H1 (cell line): ENCODE measurements at regions not wholly inside any gene's neighbourhood (a gene's known extent, or its start where the extent isn't known, plus 50 kb on each side); places are given as distances from the start of the nearest gene placed in this dataset.

ENCODE experiments used
- CTCF ChIA-PET: fragments of 300-600 bp; sonication (Branson Sonifier 250); formaldehyde crosslinking; loops from one replicate; lab custom pipeline; 2021; ENCODE audit not compliant: partially characterized antibody; lab: Charles Lee
- POLR2A ChIA-PET: fragments of 300-600 bp; sonication (Branson Sonifier 250); formaldehyde crosslinking; loops from one replicate; lab custom pipeline; 2021; ENCODE audit warnings: inconsistent platforms; ENCODE audit not compliant: partially characterized antibody; lab: Charles Lee
- DNase-seq, 2 experiments: peaks; one replicate each; pipeline versions ENCODE4 v3.0.0 to v3.0.0-alpha.2; 2010 to 2022; ENCODE audit warnings: low spot score in 2 of 2, low read depth in 1 of 2, mixed read lengths in 1 of 2
- FAIRE-seq: peaks from 2 replicates; lab custom pipeline; 2011; peaks lifted over from hg19 to GRCh38; lab: Jason Lieb, UNC
- H2AFZ ChIP-seq: 2 replicates; pipeline ENCODE4 v1.8.1; 2012; ENCODE audit warnings: low read length, inconsistent platforms
- H2AK5ac ChIP-seq: 2 replicates; pipeline ENCODE4 v1.6.1; 2013; ENCODE audit warnings: low read depth, low read length
- H2BK120ac ChIP-seq: replicated peaks from 2 replicates; pipeline ENCODE3; 2013; ENCODE audit warnings: low read depth, low read length, inconsistent platforms
- H2BK12ac ChIP-seq: 2 replicates; pipeline ENCODE4 v1.6.1; 2013; ENCODE audit warnings: low read depth, low read length
- H2BK15ac ChIP-seq: 2 replicates; pipeline ENCODE4 v1.6.1; 2013; ENCODE audit warnings: low read length
- H2BK20ac ChIP-seq: 2 replicates; pipeline ENCODE4 v1.6.1; 2013; ENCODE audit warnings: low read length
- H2BK5ac ChIP-seq: 2 replicates; pipeline ENCODE4 v1.6.1; 2013; ENCODE audit warnings: low read depth, low read length
- H3K14ac ChIP-seq: 2 replicates; pipeline ENCODE4 v1.6.1; 2013; ENCODE audit warnings: inconsistent platforms; ENCODE audit not compliant: insufficient read length
- H3K18ac ChIP-seq: 2 replicates; pipeline ENCODE4 v1.6.1; 2013; ENCODE audit warnings: low read length; ENCODE audit errors: extremely low read depth
- H3K23ac ChIP-seq: 2 replicates; pipeline ENCODE4 v1.6.1; 2013; ENCODE audit warnings: inconsistent platforms; ENCODE audit not compliant: insufficient read length
- H3K23me2 ChIP-seq: 2 replicates; pipeline ENCODE4 v1.6.1; 2013; ENCODE audit warnings: low read depth, low read length
- H3K27ac ChIP-seq: 2 replicates; pipeline ENCODE4 v1.6.1; 2011; ENCODE audit warnings: low read depth, low read length, inconsistent platforms
- H3K27me3 ChIP-seq, 4 experiments: replicated peaks in 1 of 4; 1 replicate in 1 of 4; 2 replicates in 3 of 4; pipeline versions ENCODE4 v1.6.1 to v1.8.1; 2011 to 2013; ENCODE audit warnings: low read length in 3 of 4, mild to moderate bottlenecking in 3 of 4, inconsistent platforms in 2 of 4, mixed read lengths in 2 of 4, moderate library complexity in 1 of 4; ENCODE audit not compliant: control insufficient read depth in 3 of 4, insufficient read depth in 3 of 4; ENCODE audit errors: extremely low read depth in 1 of 4
- H3K36me3 ChIP-seq, 4 experiments: 2 replicates each; pipeline versions ENCODE4 v1.6.1 to v1.8.1; 2011 to 2013; ENCODE audit warnings: mild to moderate bottlenecking in 4 of 4, low read length in 3 of 4, moderate library complexity in 2 of 4, control low read depth in 1 of 4, inconsistent platforms in 1 of 4; ENCODE audit not compliant: insufficient read depth in 4 of 4, control insufficient read depth in 2 of 4
- H3K4ac ChIP-seq: replicated peaks from 2 replicates; pipeline ENCODE3; 2013; ENCODE audit warnings: low read length, low read depth, mixed read lengths, inconsistent platforms; ENCODE audit not compliant: insufficient read length
- H3K4me1 ChIP-seq, 4 experiments: replicated peaks in 1 of 4; 1 replicate in 1 of 4; 2 replicates in 3 of 4; pipeline versions ENCODE4 v1.6.1 to v1.8.1; 2011 to 2013; ENCODE audit warnings: low read length in 3 of 4, inconsistent platforms in 2 of 4, mixed read lengths in 1 of 4; ENCODE audit not compliant: insufficient read depth in 4 of 4, control insufficient read depth in 3 of 4
- H3K4me2 ChIP-seq, 2 experiments: 2 replicates each; pipeline versions ENCODE4 v1.6.1 to v1.8.1; 2011 to 2013; ENCODE audit warnings: low read depth in 2 of 2, low read length in 2 of 2, control low read depth in 1 of 2, inconsistent platforms in 1 of 2, mild to moderate bottlenecking in 1 of 2; ENCODE audit not compliant: insufficient read depth in 1 of 2
- H3K4me3 ChIP-seq, 4 experiments: fragments of 200-600, 300-600 bp in 1 of 4; sonication (generic), shearing (Covaris generic), sonication (Bioruptor Twin) in 1 of 4; 2 replicates each; pipeline versions ENCODE4 v1.5.1 to v1.8.1; 2011 to 2016; ENCODE audit warnings: low read length in 4 of 4, low read depth in 3 of 4, control low read depth in 2 of 4, inconsistent platforms in 2 of 4, mild to moderate bottlenecking in 2 of 4, mixed read lengths in 1 of 4, moderate library complexity in 1 of 4; ENCODE audit not compliant: insufficient read depth in 2 of 4; ENCODE audit errors: extremely low read depth in 1 of 4
- H3K56ac ChIP-seq: replicated peaks from 2 replicates; pipeline ENCODE3; 2013; ENCODE audit warnings: low read depth, mild to moderate bottlenecking, mixed read lengths, low read length, inconsistent platforms; ENCODE audit not compliant: insufficient read length
- H3K79me1 ChIP-seq: 2 replicates; pipeline ENCODE4 v1.6.1; 2013; ENCODE audit warnings: low read depth, low read length, control low read depth
- H3K79me2 ChIP-seq, 2 experiments: 2 replicates each; pipeline versions ENCODE4 v1.6.1 to v1.8.1; 2012 to 2013; ENCODE audit warnings: low read length in 2 of 2, mild to moderate bottlenecking in 2 of 2, inconsistent platforms in 1 of 2; ENCODE audit not compliant: insufficient read depth in 2 of 2, control insufficient read depth in 1 of 2
- H3K9ac ChIP-seq, 4 experiments: replicated peaks in 1 of 4; 1 replicate in 1 of 4; 2 replicates in 3 of 4; pipeline versions ENCODE4 v1.6.1 to v1.8.1; 2011 to 2013; ENCODE audit warnings: low read depth in 3 of 4, low read length in 3 of 4, control low read depth in 2 of 4, mild to moderate bottlenecking in 2 of 4, moderate library complexity in 2 of 4, inconsistent platforms in 1 of 4; ENCODE audit errors: extremely low read depth in 1 of 4
- H3K9me3 ChIP-seq, 2 experiments: 2 replicates each; pipeline versions ENCODE4 v1.6.1 to v1.8.1; 2012 to 2013; ENCODE audit warnings: mild to moderate bottlenecking in 2 of 2, moderate library complexity in 2 of 2, control low read depth in 1 of 2, inconsistent platforms in 1 of 2, low read depth in 1 of 2, low read length in 1 of 2, mixed read lengths in 1 of 2; ENCODE audit not compliant: insufficient read depth in 2 of 2
- H4K20me1 ChIP-seq, 2 experiments: replicated peaks in 1 of 2; 2 replicates each; pipeline versions ENCODE3 to v1.8.1; 2011 to 2013; ENCODE audit warnings: inconsistent platforms in 2 of 2, low read length in 2 of 2, mild to moderate bottlenecking in 1 of 2; ENCODE audit not compliant: insufficient read depth in 2 of 2, control insufficient read depth in 1 of 2
- H4K5ac ChIP-seq: 2 replicates; pipeline ENCODE4 v1.6.1; 2013; ENCODE audit warnings: low read length, low read depth, mixed read lengths, inconsistent platforms; ENCODE audit not compliant: insufficient read length
- H4K8ac ChIP-seq: 2 replicates; pipeline ENCODE4 v1.8.0; 2013; ENCODE audit warnings: mild to moderate bottlenecking, moderate library complexity, low read length, inconsistent platforms; ENCODE audit not compliant: insufficient read depth; ENCODE audit errors: extremely low read depth
- H4K91ac ChIP-seq: replicated peaks from 2 replicates; pipeline ENCODE3; 2013; ENCODE audit warnings: low read length, mixed read lengths, inconsistent platforms; ENCODE audit not compliant: insufficient read length
- ASH2L ChIP-seq: fragments of 200-600, 300-600 bp; sonication (generic); IDR thresholded peaks from one replicate; pipeline ENCODE4 v1.7.1; 2017; ENCODE audit warnings: low read length
- CHD2 ChIP-seq: IDR thresholded peaks from 2 replicates; pipeline ENCODE4 v1.6.1; 2012; ENCODE audit warnings: low read length, improper control_type of control experiment
- CTCF ChIP-seq, 3 experiments: IDR thresholded peaks; 1 replicate in 2 of 3; 2 replicates in 1 of 3; pipeline versions ENCODE4 v1.5.1 to v1.6.1; 2011; ENCODE audit warnings: low read length in 3 of 3, mild to moderate bottlenecking in 3 of 3, inconsistent platforms in 2 of 3, low read depth in 1 of 3, moderate library complexity in 1 of 3; ENCODE audit not compliant: insufficient read depth in 1 of 3; ENCODE audit errors: control extremely low read depth in 1 of 3
- EGR1 ChIP-seq: IDR thresholded peaks from 2 replicates; pipeline ENCODE4 v1.6.1; 2011; ENCODE audit warnings: low read depth, low read length, borderline replicate concordance
- HDAC6 ChIP-seq: IDR thresholded peaks from one replicate; pipeline ENCODE4 v1.7.1; 2012; ENCODE audit warnings: low read depth, mild to moderate bottlenecking, inconsistent platforms, low read length, moderate library complexity
- RBBP5 ChIP-seq: IDR thresholded peaks from 2 replicates; pipeline ENCODE4 v1.7.1; 2012; ENCODE audit warnings: low read depth, mild to moderate bottlenecking, inconsistent platforms, low read length, moderate library complexity, borderline replicate concordance
- SIX5 ChIP-seq: IDR thresholded peaks from 2 replicates; pipeline ENCODE4 v1.6.1; 2011; ENCODE audit warnings: mild to moderate bottlenecking, low read depth, low read length
- TAF1 ChIP-seq: IDR thresholded peaks from 2 replicates; pipeline ENCODE4 v1.6.1; 2011; ENCODE audit warnings: mild to moderate bottlenecking, low read depth, low read length
- TBP ChIP-seq: IDR thresholded peaks from 2 replicates; pipeline ENCODE4 v1.6.1; 2011; ENCODE audit warnings: low read depth, low read length, improper control_type of control experiment
- TEAD4 ChIP-seq: IDR thresholded peaks from 2 replicates; pipeline ENCODE4 v1.6.1; 2012; ENCODE audit warnings: low read depth, low read length, inconsistent platforms, mixed read lengths
- ZNF274 ChIP-seq: IDR thresholded peaks from 2 replicates; pipeline ENCODE4 v1.7.0; 2012; ENCODE audit warnings: low read length, borderline replicate concordance; ENCODE audit errors: extremely low read depth
- WGBS, 2 experiments: shearing (Covaris generic) in 1 of 2; methylation state at CpG; one replicate each; pipeline versions ENCODE4 v1.1.6 to v1.1.7; 2013 to 2015; ENCODE audit warnings: low lambda C conversion rate in 2 of 2, mixed read lengths in 2 of 2, inconsistent platforms in 1 of 2, low coverage in 1 of 2, missing lambda C conversion rate in 1 of 2; ENCODE audit not compliant: insufficient replicate concordance in 2 of 2, insufficient coverage in 1 of 2, insufficient read length in 1 of 2; ENCODE audit errors: extremely low coverage in 1 of 2, missing lambda C conversion rate in 1 of 2; 5-methylcytosine and 5-hydroxymethylcytosine counted together

GRCh38 chr1:213492161-213493041 lies 441.4 kb downstream of the RPS6KC1 start:
- Histone ChIP-seq H2BK120ac (no peak overlapping the region), H3K18ac (no peak overlapping the region), H3K36me3 (no peaks in the 10 kb centered on the region), H2AFZ (0 out of 2 replicates have a peak overlapping the region, but pooled peaks have one; percentile 49), H3K27ac (no peak overlapping the region), H3K14ac (no peak overlapping the region), H3K4me2 (no peak overlapping the region), H2BK12ac (no peak overlapping the region), H2AK5ac (0 out of 2 replicates have a peak overlapping the region, but pooled peaks have one; percentile 20), H3K23ac (no peak overlapping the region), H3K9ac (no peak overlapping the region), H3K4me3 (no peak overlapping the region), H3K23me2 (no peaks in the 10 kb centered on the region), H3K79me1 (no peaks in the 10 kb centered on the region), H2BK5ac (no peak overlapping the region), H2BK15ac (no peak overlapping the region; the same call in 1 of the 2 replicates), H3K27me3 (no peaks in the 10 kb centered on the region), H4K8ac (no peak overlapping the region), H3K79me2 (no peaks in the 10 kb centered on the region), H4K91ac (no peak overlapping the region), H3K4ac (no peak overlapping the region), H3K4me1 (no peaks in the 10 kb centered on the region), H3K9me3 (no peaks in the 10 kb centered on the region), H4K5ac (no peak overlapping the region), H4K20me1 (no peaks in the 10 kb centered on the region), H2BK20ac (no peak overlapping the region), H3K56ac (no peak overlapping the region)
- DNase-seq: no peak
- POLR2A ChIA-PET: no interaction called here
- FAIRE-seq: no peak
- CTCF ChIA-PET: interaction anchor here (0.5 to 1.6 kb wide), 4 partner anchors 9 to 835 kb away, joined by 3 to 4 read pairs (median 3); no protein-coding TSS in a partner anchor
- 92% methylated on average over 21 of the region's 21 CpGs; no CpG with 5 or more reads in 1 of the 2 experiments for WGBS, 2 experiments
- no peak for TF ChIP-seq CHD2
- no peak for TF ChIP-seq TEAD4
- TF ChIP-seq SIX5: no peak
- TF ChIP-seq RBBP5: no peak
- no peak for TF ChIP-seq TAF1
- TF ChIP-seq CTCF (IDR thresholded peaks at IDR 0.05; ENCODE audit: control extremely low read depth in 1 of 3, insufficient read depth in 1 of 3, low read depth in 1 of 3, low read length in 3 of 3): no peak
- no peak for TF ChIP-seq TBP
- no peak for TF ChIP-seq EGR1
- TF ChIP-seq ZNF274: no peak
- no peak for TF ChIP-seq HDAC6
- no peak for TF ChIP-seq ASH2L
